ENCODE measurements at regions not wholly inside any gene's neighbourhood (a gene's known extent, or its start where the extent isn't known, plus 50 kb on each side); places are given as distances from the start of the nearest gene placed in this dataset.

GRCh38 chr11:19509215-19509614 lies 203.4 kb upstream of the NAV2 start:
- Mint-ChIP-seq H3K4me3 (no peak overlapping the region), H3K36me3 (no peaks in the 10 kb centered on the region), H3K27me3 (peaks cover 4% of the 10 kb centered on the region), H3K4me1 (no peaks in the 10 kb centered on the region), H3K27ac (no peak overlapping the region), H3K9me3 (peaks cover 0 to 3% (median 0%) of the 10 kb centered on the region in 7 donors)
- no peaks in the 10 kb centered on the region for H3K9me3 ChIP-seq (ENCODE audit: control insufficient read depth in 2 of 2, low read length in 2 of 2)
- ATAC-seq (ENCODE audit: low read depth in 2 of 2) (no peak), DNase-seq (no peak)
- no peak overlapping the region for H3K27ac ChIP-seq (ENCODE audit: insufficient read depth, low read length, poor library complexity, severe bottlenecking)
- no peak overlapping the region for H3K4me3 ChIP-seq (ENCODE audit: low read depth, low read length)
- no peaks in the 10 kb centered on the region for H3K4me1 ChIP-seq (ENCODE audit: control insufficient read depth, insufficient read depth, low read length, poor library complexity, severe bottlenecking)
- no peaks in the 10 kb centered on the region for H3K36me3 ChIP-seq (ENCODE audit: control insufficient read depth, insufficient read depth, low read length)
- H3K27me3 ChIP-seq (ENCODE audit: control insufficient read depth, insufficient read depth, low read length): peaks cover 3% of the 10 kb centered on the region

GRCh38 chr11:19508165-19508564 lies 204.5 kb upstream of the NAV2 start:
- H3K27ac Mint-ChIP-seq: no peak overlapping the region
- Histone ChIP-seq H3K9me3 (ENCODE audit: control insufficient read depth in 2 of 2, low read length in 2 of 2) (no peaks in the 10 kb centered on the region), H3K27me3 (ENCODE audit: control insufficient read depth, insufficient read depth, low read length) (peaks cover 3% of the 10 kb centered on the region), H3K4me3 (ENCODE audit: low read depth, low read length) (no peak overlapping the region), H3K27ac (ENCODE audit: insufficient read depth, low read length, poor library complexity, severe bottlenecking) (no peak overlapping the region), H3K4me1 (ENCODE audit: control insufficient read depth, insufficient read depth, low read length, poor library complexity, severe bottlenecking) (no peaks in the 10 kb centered on the region), H3K36me3 (ENCODE audit: control insufficient read depth, insufficient read depth, low read length) (no peaks in the 10 kb centered on the region)
- H3K4me3 Mint-ChIP-seq: no peak overlapping the region
- H3K27me3 Mint-ChIP-seq: peaks cover 4% of the 10 kb centered on the region
- H3K9me3 Mint-ChIP-seq: peaks cover 0 to 3% (median 0%) of the 10 kb centered on the region in 7 donors
- DNase-seq (no peak), ATAC-seq (ENCODE audit: low read depth in 2 of 2) (no peak)
- no peaks in the 10 kb centered on the region for H3K36me3 Mint-ChIP-seq
- H3K4me1 Mint-ChIP-seq: no peaks in the 10 kb centered on the region

GRCh38 chr11:19506816-19507486 lies 205.7 kb upstream of the NAV2 start:
- Mint-ChIP-seq H3K27me3 (peaks cover 4% of the 10 kb centered on the region), H3K36me3 (no peaks in the 10 kb centered on the region), H3K27ac (no peak overlapping the region), H3K4me1 (no peaks in the 10 kb centered on the region), H3K9me3 (peaks cover 0 to 3% (median 0%) of the 10 kb centered on the region in 7 donors), H3K4me3 (no peak overlapping the region)
- no peaks in the 10 kb centered on the region for H3K36me3 ChIP-seq (ENCODE audit: control insufficient read depth, insufficient read depth, low read length)
- H3K27me3 ChIP-seq (ENCODE audit: control insufficient read depth, insufficient read depth, low read length): peaks cover 3% of the 10 kb centered on the region
- no peak overlapping the region for H3K4me3 ChIP-seq (ENCODE audit: low read depth, low read length)
- H3K4me1 ChIP-seq (ENCODE audit: control insufficient read depth, insufficient read depth, low read length, poor library complexity, severe bottlenecking): no peaks in the 10 kb centered on the region
- H3K9me3 ChIP-seq (ENCODE audit: control insufficient read depth in 2 of 2, low read length in 2 of 2): no peaks in the 10 kb centered on the region
- DNase-seq (no peak), ATAC-seq (ENCODE audit: low read depth in 2 of 2) (no peak)
- no peak overlapping the region for H3K27ac ChIP-seq (ENCODE audit: insufficient read depth, low read length, poor library complexity, severe bottlenecking)

GRCh38 chr11:19502691-19503253 lies 209.9 kb upstream of the NAV2 start:
- DNase-seq (no peak), ATAC-seq (ENCODE audit: low read depth in 2 of 2) (no peak)
- H3K9me3 Mint-ChIP-seq: peaks cover 0 to 2% (median 0%) of the 10 kb centered on the region in 7 donors
- peaks cover 4% of the 10 kb centered on the region for H3K27me3 Mint-ChIP-seq
- no peaks in the 10 kb centered on the region for H3K36me3 Mint-ChIP-seq
- no peak overlapping the region for H3K27ac Mint-ChIP-seq
- H3K9me3 ChIP-seq (ENCODE audit: control insufficient read depth in 2 of 2, low read length in 2 of 2): no peaks in the 10 kb centered on the region
- H3K36me3 ChIP-seq (ENCODE audit: control insufficient read depth, insufficient read depth, low read length): no peaks in the 10 kb centered on the region
- no peak overlapping the region for H3K4me3 ChIP-seq (ENCODE audit: low read depth, low read length)
- H3K27ac ChIP-seq (ENCODE audit: insufficient read depth, low read length, poor library complexity, severe bottlenecking): no peak overlapping the region
- no peak overlapping the region for H3K4me3 Mint-ChIP-seq
- H3K4me1 Mint-ChIP-seq: no peaks in the 10 kb centered on the region
- no peaks in the 10 kb centered on the region for H3K4me1 ChIP-seq (ENCODE audit: control insufficient read depth, insufficient read depth, low read length, poor library complexity, severe bottlenecking)
- no peaks in the 10 kb centered on the region for H3K27me3 ChIP-seq (ENCODE audit: control insufficient read depth, insufficient read depth, low read length)

GRCh38 chr11:19501631-19502030 lies 211.0 kb upstream of the NAV2 start:
- no peaks in the 10 kb centered on the region for H3K27me3 Mint-ChIP-seq
- Histone ChIP-seq H3K4me1 (ENCODE audit: control insufficient read depth, insufficient read depth, low read length, poor library complexity, severe bottlenecking) (no peaks in the 10 kb centered on the region), H3K9me3 (ENCODE audit: control insufficient read depth in 2 of 2, low read length in 2 of 2) (no peaks in the 10 kb centered on the region), H3K27ac (ENCODE audit: insufficient read depth, low read length, poor library complexity, severe bottlenecking) (no peak overlapping the region), H3K27me3 (ENCODE audit: control insufficient read depth, insufficient read depth, low read length) (no peaks in the 10 kb centered on the region), H3K36me3 (ENCODE audit: control insufficient read depth, insufficient read depth, low read length) (no peaks in the 10 kb centered on the region), H3K4me3 (ENCODE audit: low read depth, low read length) (no peak overlapping the region)
- H3K36me3 Mint-ChIP-seq: no peaks in the 10 kb centered on the region
- no peaks in the 10 kb centered on the region for H3K4me1 Mint-ChIP-seq
- ATAC-seq (ENCODE audit: low read depth in 2 of 2) (no peak), DNase-seq (no peak)
- H3K27ac Mint-ChIP-seq: no peak overlapping the region
- no peaks in the 10 kb centered on the region for H3K9me3 Mint-ChIP-seq
- H3K4me3 Mint-ChIP-seq: no peak overlapping the region

GRCh38 chr11:19499999-19500398 lies 212.6 kb upstream of the NAV2 start:
- no peaks in the 10 kb centered on the region for H3K9me3 ChIP-seq (ENCODE audit: control insufficient read depth in 2 of 2, low read length in 2 of 2)

DNA sequence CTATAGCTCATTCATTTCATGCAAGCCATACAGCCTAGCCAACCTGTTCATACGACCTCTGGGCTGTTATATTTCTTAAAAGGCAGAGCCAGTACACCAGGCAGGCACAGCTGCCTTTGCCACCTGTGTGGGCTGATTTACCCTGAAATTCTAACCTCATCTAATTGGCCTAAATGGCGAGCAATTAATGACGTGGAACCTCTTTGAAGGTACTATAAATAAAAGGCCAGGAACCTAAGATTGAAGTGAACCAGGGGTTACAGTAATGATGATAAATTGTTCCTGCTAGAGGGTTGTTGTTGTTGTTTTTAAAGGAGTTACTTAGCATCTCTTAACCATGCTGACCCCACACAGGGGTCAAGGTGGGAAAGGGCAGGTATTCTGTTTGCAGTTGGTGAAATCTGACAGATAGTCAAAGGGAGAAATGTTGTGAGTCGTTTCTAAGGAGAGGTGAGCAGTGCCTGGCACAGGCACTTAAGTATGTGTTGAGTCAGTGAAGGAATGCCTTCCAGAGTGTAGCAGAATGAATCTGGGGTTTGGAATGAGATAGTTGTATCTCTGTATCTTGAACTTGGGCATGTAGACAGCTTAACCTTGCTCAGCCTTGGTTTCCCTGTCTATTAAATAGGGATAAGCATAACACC lies 213.5 kb upstream of the NAV2 start:
- Mint-ChIP-seq H3K27me3 (peaks cover 4% of the 10 kb centered on the region), H3K4me1 (no peaks in the 10 kb centered on the region), H3K9me3 (no peaks in the 10 kb centered on the region), H3K36me3 (no peaks in the 10 kb centered on the region), H3K27ac (no peak overlapping the region), H3K4me3 (no peak overlapping the region)
- Histone ChIP-seq H3K36me3 (ENCODE audit: control insufficient read depth, insufficient read depth, low read length) (no peaks in the 10 kb centered on the region), H3K9me3 (ENCODE audit: control insufficient read depth in 2 of 2, low read length in 2 of 2) (no peaks in the 10 kb centered on the region), H3K4me3 (ENCODE audit: low read depth, low read length) (no peak overlapping the region), H3K4me1 (ENCODE audit: control insufficient read depth, insufficient read depth, low read length, poor library complexity, severe bottlenecking) (no peaks in the 10 kb centered on the region), H3K27ac (ENCODE audit: insufficient read depth, low read length, poor library complexity, severe bottlenecking) (no peak overlapping the region), H3K27me3 (ENCODE audit: control insufficient read depth, insufficient read depth, low read length) (no peaks in the 10 kb centered on the region)
- no peak for ATAC-seq (ENCODE audit: low read depth in 2 of 2)
- no peak for DNase-seq

More at GRCh38 chr11:19499999-19500398, 212.6 kb upstream of the NAV2 start:
- Mint-ChIP-seq H3K4me1 (no peaks in the 10 kb centered on the region), H3K27ac (no peak overlapping the region), H3K27me3 (no peaks in the 10 kb centered on the region), H3K9me3 (no peaks in the 10 kb centered on the region), H3K36me3 (no peaks in the 10 kb centered on the region), H3K4me3 (no peak overlapping the region)
- DNase-seq: no peak
- H3K4me1 ChIP-seq (ENCODE audit: control insufficient read depth, insufficient read depth, low read length, poor library complexity, severe bottlenecking): no peaks in the 10 kb centered on the region
- H3K4me3 ChIP-seq (ENCODE audit: low read depth, low read length): no peak overlapping the region
- no peak for ATAC-seq (ENCODE audit: low read depth in 2 of 2)
- H3K27ac ChIP-seq (ENCODE audit: insufficient read depth, low read length, poor library complexity, severe bottlenecking): no peak overlapping the region
- H3K27me3 ChIP-seq (ENCODE audit: control insufficient read depth, insufficient read depth, low read length): no peaks in the 10 kb centered on the region
- H3K36me3 ChIP-seq (ENCODE audit: control insufficient read depth, insufficient read depth, low read length): no peaks in the 10 kb centered on the region
